Smooth muscle cell (in vitro differentiated cells): ENCODE measurements at regions not wholly inside any gene's neighbourhood (a gene's known extent, or its start where the extent isn't known, plus 50 kb on each side); places are given as distances from the start of the nearest gene placed in this dataset.

Experiments
- DNase-seq: peaks from one replicate; lab custom pipeline; 2025; ENCODE audit not compliant: unreplicated experiment; lab: John Stamatoyannopoulos, UW
- H2AFZ ChIP-seq: fragments of 200-600 bp; sonication (generic); 2 replicates; pipeline ENCODE4 v1.6.0; 2016; ENCODE audit warnings: antibody characterized with exemption, low read depth, mild to moderate bottlenecking
- H3F3A ChIP-seq: fragments of 200-600 bp; sonication (generic); 2 replicates; pipeline ENCODE4 v1.6.0; 2017; ENCODE audit warnings: antibody characterized with exemption, low read depth
- H3K27ac ChIP-seq: fragments of 200-600 bp; sonication (generic); 2 replicates; pipeline ENCODE4 v1.5.1; 2016; ENCODE audit warnings: low read depth, mild to moderate bottlenecking
- H3K27me3 ChIP-seq: fragments of 200-600 bp; sonication (generic); 2 replicates; pipeline ENCODE4 v1.6.1; 2016; ENCODE audit warnings: low read depth, mild to moderate bottlenecking
- H3K36me3 ChIP-seq: fragments of 200-600 bp; sonication (generic); 2 replicates; pipeline ENCODE4 v1.5.1; 2016; ENCODE audit warnings: low read depth
- H3K4me1 ChIP-seq: fragments of 200-600 bp; sonication (generic); 2 replicates; pipeline ENCODE4 v1.5.1; 2016; ENCODE audit warnings: low read depth
- H3K4me2 ChIP-seq: fragments of 200-600 bp; sonication (generic); 2 replicates; pipeline ENCODE4 v1.6.0; 2016; ENCODE audit warnings: mild to moderate bottlenecking
- H3K4me3 ChIP-seq: fragments of 200-600 bp; sonication (generic); 2 replicates; pipeline ENCODE4 v1.5.1; 2016; ENCODE audit warnings: mild to moderate bottlenecking
- H3K79me2 ChIP-seq: fragments of 200-600 bp; sonication (generic); 2 replicates; pipeline ENCODE4 v1.6.0; 2016; ENCODE audit warnings: low read depth, mild to moderate bottlenecking
- H3K9ac ChIP-seq: fragments of 200-600 bp; sonication (generic); 2 replicates; pipeline ENCODE4 v1.6.0; 2016; ENCODE audit warnings: low read depth
- H3K9me3 ChIP-seq: fragments of 200-600 bp; sonication (generic); replicated peaks from 2 replicates; pipeline ENCODE4 v1.5.1; 2016; ENCODE audit warnings: low read depth
- H4K20me1 ChIP-seq: fragments of 200-600 bp; sonication (generic); 2 replicates; pipeline ENCODE4 v1.6.0; 2016; ENCODE audit warnings: low read depth
- WGBS: methylation state at CpG from one replicate; pipeline ENCODE4 v1.1.7; 2016; ENCODE audit warnings: low lambda C conversion rate; 5-methylcytosine and 5-hydroxymethylcytosine counted together
- TF ChIP-seq, protein P1 (sequence below): fragments of 200-600 bp; sonication (generic); IDR thresholded peaks from 2 replicates; pipeline ENCODE4 v1.5.1; 2017; ENCODE audit warnings: borderline replicate concordance, mild to moderate bottlenecking, antibody characterized with exemption; ENCODE audit not compliant: insufficient read depth, poor library complexity, severe bottlenecking

- no peaks in the 10 kb centered on the region for H3K27me3 ChIP-seq
- H3K4me3 ChIP-seq, result no peak overlapping the region
- H4K20me1 ChIP-seq, result no peaks in the 10 kb centered on the region
Observed at GRCh38 chr1:73911849-73912248, 286.1 kb downstream of the LRRIQ3 start.

DNA sequence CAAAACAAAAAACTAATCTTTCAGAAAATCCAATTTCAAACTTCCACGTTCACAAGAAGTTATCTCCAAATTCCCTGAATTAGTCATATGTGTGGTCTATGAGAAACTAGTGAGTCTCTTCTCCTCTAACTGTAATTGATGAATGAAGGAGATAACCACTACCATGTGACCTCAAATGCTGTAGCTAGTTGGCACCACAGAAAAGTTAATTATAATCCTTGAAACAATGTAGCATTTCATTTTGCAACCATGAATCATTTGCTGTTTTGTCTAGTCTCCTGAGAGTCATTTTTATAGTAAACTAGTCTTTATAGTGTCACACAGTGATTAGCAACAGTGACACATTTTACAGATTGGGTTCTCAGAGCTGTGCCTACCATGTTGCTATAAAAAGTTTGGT is 287.5 kb downstream of the LRRIQ3 start:
- H3K9ac ChIP-seq, result no peak overlapping the region
- H3K4me3 ChIP-seq, result no peak overlapping the region
- no peak for DNase-seq
- no peak overlapping the region for H3K4me2 ChIP-seq
- 39% methylated on average over 1 of the region's 1 CpG for WGBS
- no peaks in the 10 kb centered on the region for H3F3A ChIP-seq
- H3K4me1 ChIP-seq, result no peaks in the 10 kb centered on the region
- no peaks in the 10 kb centered on the region for H3K27me3 ChIP-seq
- H3K36me3 ChIP-seq, result no peaks in the 10 kb centered on the region
- no peaks in the 10 kb centered on the region for H3K9me3 ChIP-seq
- no peaks in the 10 kb centered on the region for H4K20me1 ChIP-seq
- peak overlapping the region; percentile 37 for H3K27ac ChIP-seq
- no peaks in the 10 kb centered on the region for H3K79me2 ChIP-seq
- TF ChIP-seq, protein P1, sequence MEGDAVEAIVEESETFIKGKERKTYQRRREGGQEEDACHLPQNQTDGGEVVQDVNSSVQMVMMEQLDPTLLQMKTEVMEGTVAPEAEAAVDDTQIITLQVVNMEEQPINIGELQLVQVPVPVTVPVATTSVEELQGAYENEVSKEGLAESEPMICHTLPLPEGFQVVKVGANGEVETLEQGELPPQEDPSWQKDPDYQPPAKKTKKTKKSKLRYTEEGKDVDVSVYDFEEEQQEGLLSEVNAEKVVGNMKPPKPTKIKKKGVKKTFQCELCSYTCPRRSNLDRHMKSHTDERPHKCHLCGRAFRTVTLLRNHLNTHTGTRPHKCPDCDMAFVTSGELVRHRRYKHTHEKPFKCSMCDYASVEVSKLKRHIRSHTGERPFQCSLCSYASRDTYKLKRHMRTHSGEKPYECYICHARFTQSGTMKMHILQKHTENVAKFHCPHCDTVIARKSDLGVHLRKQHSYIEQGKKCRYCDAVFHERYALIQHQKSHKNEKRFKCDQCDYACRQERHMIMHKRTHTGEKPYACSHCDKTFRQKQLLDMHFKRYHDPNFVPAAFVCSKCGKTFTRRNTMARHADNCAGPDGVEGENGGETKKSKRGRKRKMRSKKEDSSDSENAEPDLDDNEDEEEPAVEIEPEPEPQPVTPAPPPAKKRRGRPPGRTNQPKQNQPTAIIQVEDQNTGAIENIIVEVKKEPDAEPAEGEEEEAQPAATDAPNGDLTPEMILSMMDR, result no peak
- no peak overlapping the region for H2AFZ ChIP-seq

More at GRCh38 chr1:73911849-73912248, 286.1 kb downstream of the LRRIQ3 start:
- no peaks in the 10 kb centered on the region for H3F3A ChIP-seq
- TF ChIP-seq, protein P1, result no peak
- no peak overlapping the region for H2AFZ ChIP-seq
- WGBS, result 95% methylated on average over 1 of the region's 1 CpG
- no peaks in the 10 kb centered on the region for H3K36me3 ChIP-seq
- no peaks in the 10 kb centered on the region for H3K79me2 ChIP-seq
- no peak overlapping the region for H3K9ac ChIP-seq
- no peak overlapping the region for H3K4me2 ChIP-seq
- H3K4me1 ChIP-seq, result no peaks in the 10 kb centered on the region
- H3K27ac ChIP-seq, result no peak overlapping the region
- DNase-seq, result no peak
- no peaks in the 10 kb centered on the region for H3K9me3 ChIP-seq

- Histone ChIP-seq H3K9me3 (no peaks in the 10 kb centered on the region), H3K9ac (no peak overlapping the region), H3K4me1 (no peaks in the 10 kb centered on the region), H3K4me2 (no peak overlapping the region), H3K27ac (peak overlapping the region; percentile 29), H4K20me1 (no peaks in the 10 kb centered on the region), H3K79me2 (no peaks in the 10 kb centered on the region), H2AFZ (no peak overlapping the region), H3K36me3 (no peaks in the 10 kb centered on the region), H3K27me3 (no peaks in the 10 kb centered on the region), H3K4me3 (no peak overlapping the region), H3F3A (no peaks in the 10 kb centered on the region)
- 82% methylated on average over 2 of the region's 2 CpGs for WGBS
- DNase-seq, result no peak
- TF ChIP-seq, protein P1, result no peak
Observed at GRCh38 chr1:73910062-73910461, 287.9 kb downstream of the LRRIQ3 start.

DNA sequence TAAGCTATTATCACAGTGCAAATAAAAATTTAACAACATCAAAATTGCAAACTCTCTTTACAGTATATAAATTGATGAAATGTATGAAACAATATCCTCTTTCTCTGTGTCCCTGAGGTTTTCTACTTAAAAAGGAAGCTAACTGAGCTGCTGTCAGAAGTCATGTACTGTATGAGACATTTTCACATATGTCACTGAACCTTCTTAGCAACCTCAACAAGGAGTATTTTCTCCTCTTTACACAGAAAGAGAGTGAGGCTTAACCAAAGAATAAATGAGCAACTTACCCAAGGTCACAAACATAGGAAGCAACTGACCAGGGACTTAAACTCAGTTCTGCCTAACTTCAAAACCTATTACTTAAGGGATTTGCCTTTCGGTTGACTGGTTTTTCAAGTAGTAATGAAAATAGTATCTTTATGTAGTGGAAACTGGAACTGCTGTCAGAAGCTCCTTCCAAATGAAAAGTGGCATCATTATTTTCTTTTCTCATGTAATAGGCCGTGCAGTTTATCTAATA is 288.9 kb downstream of the LRRIQ3 start:
- Histone ChIP-seq H3K36me3 (no peaks in the 10 kb centered on the region), H4K20me1 (no peaks in the 10 kb centered on the region), H3F3A (no peaks in the 10 kb centered on the region), H3K9me3 (no peaks in the 10 kb centered on the region), H3K27ac (no peak overlapping the region), H3K4me2 (no peak overlapping the region), H2AFZ (no peak overlapping the region), H3K4me1 (no peaks in the 10 kb centered on the region), H3K9ac (no peak overlapping the region), H3K79me2 (no peaks in the 10 kb centered on the region), H3K27me3 (no peaks in the 10 kb centered on the region), H3K4me3 (no peak overlapping the region)
- DNase-seq, result no peak
- TF ChIP-seq, protein P1, result no peak
- WGBS, result 78% methylated on average over 2 of the region's 2 CpGs
